ENCODE measurements at regions not wholly inside any gene's neighbourhood (a gene's known extent, or its start where the extent isn't known, plus 50 kb on each side); places are given as distances from the start of the nearest gene placed in this dataset.

DNA sequence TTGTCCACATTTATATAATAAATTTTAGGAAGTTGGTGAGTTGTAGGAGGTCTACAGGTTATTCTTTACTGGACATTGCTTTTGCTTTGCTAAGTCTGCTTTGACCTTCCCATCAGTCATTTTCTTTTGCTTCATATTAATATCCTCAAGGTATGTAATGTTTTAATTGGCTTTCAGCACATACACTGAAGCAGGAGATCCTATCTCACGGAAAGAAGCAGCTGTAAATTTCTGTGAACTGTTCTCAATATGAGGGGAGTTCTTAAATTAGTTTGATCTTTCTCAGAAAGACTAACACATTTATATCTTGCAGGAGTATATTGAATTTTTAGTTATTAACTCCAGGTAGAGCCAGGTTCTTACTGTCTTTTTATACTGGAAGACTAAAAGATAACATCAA lies 856.5 kb downstream of the GATA3 start:
- Histone ChIP-seq H3K9me3 (ENCODE audit: control insufficient read depth in 2 of 2, insufficient read depth in 1 of 2, low read depth in 1 of 2, low read length in 1 of 2) (no peaks in the 10 kb centered on the region), H3K36me3 (ENCODE audit: control insufficient read depth in 2 of 2, insufficient read depth in 2 of 2, low read length in 1 of 2) (no peaks in the 10 kb centered on the region), H3K27me3 (ENCODE audit: control insufficient read depth in 1 of 2, insufficient read depth in 2 of 2, low read length in 2 of 2) (no peaks in the 10 kb centered on the region), H3K27ac (ENCODE audit: low read depth in 2 of 2, low read length in 1 of 2) (no peak overlapping the region), H3K4me3 (ENCODE audit: low read depth in 1 of 2, low read length in 2 of 2) (no peak overlapping the region), H3K4me1 (ENCODE audit: control insufficient read depth in 2 of 2, insufficient read depth in 2 of 2, low read length in 1 of 2) (no peaks in the 10 kb centered on the region)
- 75 to 77% methylated on average over 1 of the region's 1 CpG for WGBS, 2 donors

DNA sequence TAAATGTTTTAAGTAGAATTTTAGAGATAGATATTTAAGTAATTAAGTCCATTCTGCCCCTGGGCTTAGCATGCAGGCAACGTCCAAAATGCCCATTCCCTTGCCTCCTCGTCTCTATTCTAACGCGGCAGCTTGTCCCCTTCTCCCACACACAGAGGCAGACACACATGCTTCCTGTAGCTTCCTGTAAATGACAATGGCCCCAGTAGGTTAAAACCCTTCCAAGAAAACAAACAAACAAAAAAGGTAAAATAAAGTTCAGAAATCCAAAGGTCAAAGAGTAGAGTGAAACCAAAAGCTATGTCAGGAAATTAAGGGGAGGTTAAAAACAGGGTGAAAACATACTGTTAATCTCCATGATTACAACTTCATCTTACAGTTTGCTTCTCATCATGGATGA lies 857.6 kb downstream of the GATA3 start:
- H3K36me3 ChIP-seq (ENCODE audit: control insufficient read depth in 2 of 2, insufficient read depth in 2 of 2, low read length in 1 of 2): no peaks in the 10 kb centered on the region
- no peaks in the 10 kb centered on the region for H3K4me1 ChIP-seq (ENCODE audit: control insufficient read depth in 2 of 2, insufficient read depth in 2 of 2, low read length in 1 of 2)
- no peak overlapping the region for H3K4me3 ChIP-seq (ENCODE audit: low read depth in 1 of 2, low read length in 2 of 2)
- H3K27ac ChIP-seq (ENCODE audit: low read depth in 2 of 2, low read length in 1 of 2): no peak overlapping the region
- no peaks in the 10 kb centered on the region for H3K27me3 ChIP-seq (ENCODE audit: control insufficient read depth in 1 of 2, insufficient read depth in 2 of 2, low read length in 2 of 2)
- no peaks in the 10 kb centered on the region for H3K9me3 ChIP-seq (ENCODE audit: control insufficient read depth in 2 of 2, insufficient read depth in 1 of 2, low read depth in 1 of 2, low read length in 1 of 2)
- 60 to 69% methylated on average over 4 of the region's 4 CpGs for WGBS, 2 donors

DNA sequence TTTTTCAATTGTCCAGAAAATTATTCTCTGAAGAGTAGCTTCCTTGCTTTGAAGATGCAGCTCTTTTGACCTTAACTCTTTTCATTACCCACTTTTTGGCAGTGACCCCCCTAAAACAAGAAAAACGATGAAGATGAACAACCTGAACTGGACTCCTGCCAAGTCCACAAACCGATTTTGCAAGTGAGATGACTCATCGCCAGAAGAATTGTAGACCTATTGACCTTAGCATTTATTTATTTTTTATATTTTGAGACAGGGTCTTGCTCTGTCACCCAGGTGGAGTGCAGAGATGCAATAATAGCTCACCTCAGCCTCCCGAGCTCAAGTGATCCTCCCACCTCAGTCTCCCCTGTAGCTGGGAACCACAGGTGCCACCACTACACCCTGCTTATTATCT lies 859.2 kb downstream of the GATA3 start:
- H3K4me1 ChIP-seq (ENCODE audit: control insufficient read depth in 2 of 2, insufficient read depth in 2 of 2, low read length in 1 of 2): no peaks in the 10 kb centered on the region
- H3K36me3 ChIP-seq (ENCODE audit: control insufficient read depth in 2 of 2, insufficient read depth in 2 of 2, low read length in 1 of 2): no peaks in the 10 kb centered on the region
- WGBS, 2 donors: 30 to 32% methylated on average over 4 of the region's 4 CpGs
- H3K27me3 ChIP-seq (ENCODE audit: control insufficient read depth in 1 of 2, insufficient read depth in 2 of 2, low read length in 2 of 2): no peaks in the 10 kb centered on the region
- no peak overlapping the region for H3K27ac ChIP-seq (ENCODE audit: low read depth in 2 of 2, low read length in 1 of 2)
- no peaks in the 10 kb centered on the region for H3K9me3 ChIP-seq (ENCODE audit: control insufficient read depth in 2 of 2, insufficient read depth in 1 of 2, low read depth in 1 of 2, low read length in 1 of 2)
- H3K4me3 ChIP-seq (ENCODE audit: low read depth in 1 of 2, low read length in 2 of 2): no peak overlapping the region

DNA sequence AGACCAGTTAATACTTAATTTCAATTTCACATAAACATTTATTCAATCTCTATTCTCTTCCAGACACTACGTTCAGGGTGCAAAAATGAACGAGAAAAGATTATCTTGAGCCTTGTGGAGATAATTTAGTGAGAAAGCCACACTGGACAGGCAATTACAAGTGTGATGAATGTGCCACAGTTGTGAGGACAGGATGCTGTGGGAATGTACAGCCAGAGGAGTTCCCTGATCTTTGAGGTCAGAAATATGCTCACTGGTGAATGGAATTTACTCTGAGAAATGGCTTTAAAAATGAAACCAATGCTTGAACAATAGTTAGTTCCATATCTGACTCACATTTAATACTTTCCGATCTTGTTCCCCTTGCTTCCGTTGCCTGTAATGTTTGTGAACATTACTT lies 864.8 kb downstream of the GATA3 start:
- H3K36me3 ChIP-seq (ENCODE audit: control insufficient read depth in 2 of 2, insufficient read depth in 2 of 2, low read length in 1 of 2): no peaks in the 10 kb centered on the region
- no peaks in the 10 kb centered on the region for H3K4me1 ChIP-seq (ENCODE audit: control insufficient read depth in 2 of 2, insufficient read depth in 2 of 2, low read length in 1 of 2)
- no peak overlapping the region for H3K4me3 ChIP-seq (ENCODE audit: low read depth in 1 of 2, low read length in 2 of 2)
- no peaks in the 10 kb centered on the region for H3K27me3 ChIP-seq (ENCODE audit: control insufficient read depth in 1 of 2, insufficient read depth in 2 of 2, low read length in 2 of 2)
- 56 to 60% methylated on average over 4 of the region's 4 CpGs for WGBS, 2 donors
- no peak overlapping the region for H3K27ac ChIP-seq (ENCODE audit: low read depth in 2 of 2, low read length in 1 of 2)
- H3K9me3 ChIP-seq (ENCODE audit: control insufficient read depth in 2 of 2, insufficient read depth in 1 of 2, low read depth in 1 of 2, low read length in 1 of 2): no peaks in the 10 kb centered on the region

DNA sequence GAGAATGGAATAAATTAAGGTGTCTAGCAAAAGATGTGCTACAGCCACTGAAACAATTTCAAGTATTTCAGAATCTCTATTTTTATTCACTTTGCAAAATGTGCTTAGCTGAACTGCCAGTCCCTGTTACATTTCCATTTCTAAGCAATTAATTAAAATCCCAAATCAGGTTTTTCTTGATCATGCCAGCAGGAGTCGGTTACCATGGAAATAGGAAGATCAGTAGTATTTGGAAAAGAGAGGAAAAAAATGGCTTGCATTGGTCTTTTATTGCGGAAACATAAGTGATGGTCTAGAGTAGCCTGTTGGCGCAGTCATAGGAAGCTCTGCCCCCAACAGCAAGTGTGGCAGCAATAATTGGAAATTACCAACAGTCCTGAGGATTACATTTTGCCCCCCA lies 867.1 kb downstream of the GATA3 start:
- Histone ChIP-seq H3K27ac (ENCODE audit: low read depth in 2 of 2, low read length in 1 of 2) (no peak overlapping the region), H3K4me3 (ENCODE audit: low read depth in 1 of 2, low read length in 2 of 2) (no peak overlapping the region), H3K27me3 (ENCODE audit: control insufficient read depth in 1 of 2, insufficient read depth in 2 of 2, low read length in 2 of 2) (no peaks in the 10 kb centered on the region), H3K9me3 (ENCODE audit: control insufficient read depth in 2 of 2, insufficient read depth in 1 of 2, low read depth in 1 of 2, low read length in 1 of 2) (no peaks in the 10 kb centered on the region), H3K36me3 (ENCODE audit: control insufficient read depth in 2 of 2, insufficient read depth in 2 of 2, low read length in 1 of 2) (no peaks in the 10 kb centered on the region), H3K4me1 (ENCODE audit: control insufficient read depth in 2 of 2, insufficient read depth in 2 of 2, low read length in 1 of 2) (no peaks in the 10 kb centered on the region)
- 50 to 84% methylated on average over 3 of the region's 3 CpGs for WGBS, 2 donors

DNA sequence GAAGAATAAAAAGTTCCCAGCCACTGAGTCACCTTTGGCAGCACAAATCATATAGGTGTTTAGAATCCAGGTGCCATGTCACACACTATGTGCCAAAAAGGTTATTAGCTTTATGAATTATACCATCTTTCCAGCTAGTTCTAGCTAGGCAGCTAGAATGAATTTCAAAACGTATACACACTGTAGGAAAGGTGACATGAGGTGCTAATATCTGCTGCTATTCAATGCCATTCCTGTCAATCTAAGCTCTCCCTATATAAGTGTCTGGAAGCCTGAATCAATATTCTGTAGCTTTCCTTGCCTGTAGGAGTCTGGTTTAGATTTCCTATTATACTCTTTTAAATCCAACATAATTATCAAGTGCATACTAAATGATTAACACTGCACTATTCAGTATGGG lies 868.6 kb downstream of the GATA3 start:
- Histone ChIP-seq H3K4me1 (ENCODE audit: control insufficient read depth in 2 of 2, insufficient read depth in 2 of 2, low read length in 1 of 2) (no peaks in the 10 kb centered on the region), H3K27ac (ENCODE audit: low read depth in 2 of 2, low read length in 1 of 2) (no peak overlapping the region), H3K4me3 (ENCODE audit: low read depth in 1 of 2, low read length in 2 of 2) (no peak overlapping the region), H3K36me3 (ENCODE audit: control insufficient read depth in 2 of 2, insufficient read depth in 2 of 2, low read length in 1 of 2) (no peaks in the 10 kb centered on the region), H3K9me3 (ENCODE audit: control insufficient read depth in 2 of 2, insufficient read depth in 1 of 2, low read depth in 1 of 2, low read length in 1 of 2) (no peaks in the 10 kb centered on the region), H3K27me3 (ENCODE audit: control insufficient read depth in 1 of 2, insufficient read depth in 2 of 2, low read length in 2 of 2) (no peaks in the 10 kb centered on the region)
- WGBS, 2 donors: 30 to 53% methylated on average over 1 of the region's 1 CpG

DNA sequence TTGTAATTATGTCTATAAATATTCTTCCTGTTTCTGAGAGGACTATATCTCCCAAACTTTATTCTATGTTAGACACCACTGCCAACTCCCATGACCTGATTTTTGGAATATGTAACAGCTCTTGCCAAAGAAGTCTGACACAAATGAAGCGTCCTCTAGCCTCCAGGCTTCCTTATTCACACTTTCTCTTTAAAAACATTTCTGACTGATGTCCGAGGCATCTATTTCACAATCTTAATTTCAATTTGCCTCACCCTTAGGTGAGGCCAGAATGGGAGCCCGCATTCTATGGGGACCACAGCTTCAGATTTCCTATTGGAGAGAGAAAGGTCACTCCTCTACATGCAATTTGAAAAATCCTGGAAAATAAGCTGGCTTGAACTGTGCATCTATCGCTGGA lies 873.2 kb downstream of the GATA3 start:
- WGBS, 2 donors: 45 to 51% methylated on average over 4 of the region's 4 CpGs
- H3K9me3 ChIP-seq (ENCODE audit: control insufficient read depth in 2 of 2, insufficient read depth in 1 of 2, low read depth in 1 of 2, low read length in 1 of 2): no peaks in the 10 kb centered on the region
- no peaks in the 10 kb centered on the region for H3K36me3 ChIP-seq (ENCODE audit: control insufficient read depth in 2 of 2, insufficient read depth in 2 of 2, low read length in 1 of 2)
- no peak overlapping the region for H3K27ac ChIP-seq (ENCODE audit: low read depth in 2 of 2, low read length in 1 of 2)
- no peaks in the 10 kb centered on the region for H3K27me3 ChIP-seq (ENCODE audit: control insufficient read depth in 1 of 2, insufficient read depth in 2 of 2, low read length in 2 of 2)
- H3K4me1 ChIP-seq (ENCODE audit: control insufficient read depth in 2 of 2, insufficient read depth in 2 of 2, low read length in 1 of 2): no peaks in the 10 kb centered on the region
- H3K4me3 ChIP-seq (ENCODE audit: low read depth in 1 of 2, low read length in 2 of 2): no peak overlapping the region

DNA sequence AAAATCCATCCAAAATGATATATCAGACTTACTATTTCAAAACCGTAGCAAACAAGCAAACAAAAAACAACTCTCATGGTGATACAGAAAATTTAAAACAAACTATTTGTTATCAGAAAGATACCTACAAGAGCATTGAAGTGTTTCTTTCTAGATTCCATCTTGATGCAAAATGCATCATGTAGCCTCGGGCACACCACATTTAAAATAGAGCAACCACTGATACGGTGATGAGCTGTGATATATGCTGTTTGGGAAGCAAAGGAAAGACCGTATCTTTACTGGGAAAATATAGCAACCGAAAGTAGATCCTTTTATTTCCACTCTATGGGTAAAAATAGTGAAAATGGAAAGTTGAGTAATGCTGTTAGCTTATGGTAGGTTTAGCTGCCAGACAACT lies 892.0 kb downstream of the GATA3 start:
- WGBS, 2 donors: 87 to 90% methylated on average over 5 of the region's 5 CpGs
- H3K4me1 ChIP-seq (ENCODE audit: control insufficient read depth in 2 of 2, insufficient read depth in 2 of 2, low read length in 1 of 2): no peaks in the 10 kb centered on the region
- no peaks in the 10 kb centered on the region for H3K9me3 ChIP-seq (ENCODE audit: control insufficient read depth in 2 of 2, insufficient read depth in 1 of 2, low read depth in 1 of 2, low read length in 1 of 2)
- no peak overlapping the region for H3K27ac ChIP-seq (ENCODE audit: low read depth in 2 of 2, low read length in 1 of 2)
- H3K27me3 ChIP-seq (ENCODE audit: control insufficient read depth in 1 of 2, insufficient read depth in 2 of 2, low read length in 2 of 2): no peaks in the 10 kb centered on the region
- no peak overlapping the region for H3K4me3 ChIP-seq (ENCODE audit: low read depth in 1 of 2, low read length in 2 of 2)
- H3K36me3 ChIP-seq (ENCODE audit: control insufficient read depth in 2 of 2, insufficient read depth in 2 of 2, low read length in 1 of 2): no peaks in the 10 kb centered on the region

DNA sequence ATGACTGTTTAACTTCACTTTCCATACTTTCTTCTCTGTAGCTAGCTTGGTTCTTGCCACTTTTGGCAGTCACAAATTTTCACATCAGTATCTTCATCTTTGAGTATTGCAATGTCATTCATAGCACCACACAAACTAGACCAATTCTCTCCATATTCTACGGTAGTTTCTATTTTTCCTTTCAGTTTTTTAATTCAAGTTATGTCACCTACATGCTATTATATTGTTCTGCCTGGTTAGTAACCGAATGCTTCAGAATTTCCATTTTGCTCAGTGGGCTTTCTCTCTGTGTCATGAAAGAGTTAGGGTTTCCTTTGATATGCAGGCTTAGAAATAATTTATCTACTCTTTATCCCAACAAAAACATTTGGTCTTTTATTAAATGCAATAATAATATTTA lies 896.5 kb downstream of the GATA3 start:
- whole genome bisulfite sequencing, 2 donors: 76 to 83% methylated on average over 2 of the region's 2 CpGs
- Histone ChIP-seq H3K36me3 (ENCODE audit: control insufficient read depth in 2 of 2, insufficient read depth in 2 of 2, low read length in 1 of 2) (no peaks in the 10 kb centered on the region), H3K9me3 (ENCODE audit: control insufficient read depth in 2 of 2, insufficient read depth in 1 of 2, low read depth in 1 of 2, low read length in 1 of 2) (no peaks in the 10 kb centered on the region), H3K4me3 (ENCODE audit: low read depth in 1 of 2, low read length in 2 of 2) (no peak overlapping the region), H3K27ac (ENCODE audit: low read depth in 2 of 2, low read length in 1 of 2) (no peak overlapping the region), H3K4me1 (ENCODE audit: control insufficient read depth in 2 of 2, insufficient read depth in 2 of 2, low read length in 1 of 2) (no peaks in the 10 kb centered on the region), H3K27me3 (ENCODE audit: control insufficient read depth in 1 of 2, insufficient read depth in 2 of 2, low read length in 2 of 2) (no peaks in the 10 kb centered on the region)

DNA sequence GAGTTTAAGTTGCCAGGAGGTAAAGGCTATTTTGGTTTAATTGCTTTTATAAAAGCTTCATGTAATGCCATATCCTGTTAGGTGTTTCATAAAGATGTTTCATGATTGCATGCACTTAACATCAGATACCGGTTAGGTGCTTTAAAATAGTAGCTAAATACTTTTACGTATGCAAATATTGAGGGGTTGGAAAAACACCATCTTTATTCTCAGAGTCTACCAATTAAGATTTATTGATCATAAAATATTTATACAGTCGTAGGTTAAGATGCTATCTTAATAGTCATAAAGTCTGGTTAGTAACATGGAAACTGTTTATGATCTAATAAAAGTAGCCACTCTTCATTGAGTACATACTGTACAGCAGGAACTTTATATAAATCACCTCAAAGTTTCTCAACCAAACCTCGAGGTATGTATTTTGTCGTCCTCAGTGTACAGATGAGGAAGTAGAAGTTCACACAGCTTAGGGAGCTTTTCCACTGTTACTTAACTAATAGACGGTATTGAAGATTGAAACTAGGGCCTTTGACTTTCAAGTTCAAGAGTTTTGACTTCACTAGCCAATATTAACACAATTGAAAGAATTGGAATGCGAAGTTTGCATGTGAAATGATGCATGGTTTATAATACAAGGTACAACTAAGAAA lies 897.1 kb downstream of the GATA3 start:
- Histone ChIP-seq H3K4me3 (ENCODE audit: low read depth in 1 of 2, low read length in 2 of 2) (no peak overlapping the region), H3K27me3 (ENCODE audit: control insufficient read depth in 1 of 2, insufficient read depth in 2 of 2, low read length in 2 of 2) (no peaks in the 10 kb centered on the region), H3K36me3 (ENCODE audit: control insufficient read depth in 2 of 2, insufficient read depth in 2 of 2, low read length in 1 of 2) (no peaks in the 10 kb centered on the region), H3K9me3 (ENCODE audit: control insufficient read depth in 2 of 2, insufficient read depth in 1 of 2, low read depth in 1 of 2, low read length in 1 of 2) (no peaks in the 10 kb centered on the region), H3K27ac (ENCODE audit: low read depth in 2 of 2, low read length in 1 of 2) (no peak overlapping the region), H3K4me1 (ENCODE audit: control insufficient read depth in 2 of 2, insufficient read depth in 2 of 2, low read length in 1 of 2) (no peaks in the 10 kb centered on the region)
- WGBS, 2 donors: 74 to 81% methylated on average over 7 of the region's 7 CpGs

All from esophagus (tissue), 2 donors.